CD14-positive monocyte (primary cell): ENCODE measurements at regions not wholly inside any gene's neighbourhood (a gene's known extent, or its start where the extent isn't known, plus 50 kb on each side); places are given as distances from the start of the nearest gene placed in this dataset.

ENCODE experiments used
- DNase-seq, 3 donors: peaks; one replicate each; pipeline ENCODE4 v3.0.0-alpha.2; 2011 to 2022
- H2AFZ ChIP-seq: 2 replicates; pipeline ENCODE4 v1.6.0; 2012; ENCODE audit warnings: mild to moderate bottlenecking, low read depth, low read length, inconsistent platforms; ENCODE audit not compliant: insufficient read depth, poor library complexity, severe bottlenecking
- H3K27ac ChIP-seq, 2 donors: 1 replicate in 1 of 2; 2 replicates in 1 of 2; pipeline ENCODE4 v1.5.1; 2012 to 2013; ENCODE audit warnings: low read length in 2 of 2, control low read depth in 1 of 2, inconsistent platforms in 1 of 2, low read depth in 1 of 2, mild to moderate bottlenecking in 1 of 2
- H3K27me3 ChIP-seq, 2 donors: one replicate each; pipeline versions ENCODE4 v1.6.0 to v1.6.1; 2011 to 2013; ENCODE audit warnings: low read length in 2 of 2; ENCODE audit not compliant: control insufficient read depth in 2 of 2, insufficient read depth in 2 of 2
- H3K36me3 ChIP-seq, 2 donors: replicated peaks in 1 of 2; 1 replicate in 1 of 2; 2 replicates in 1 of 2; pipeline versions ENCODE4 v1.5.1 to v1.6.1; 2012 to 2013; ENCODE audit warnings: low read length in 2 of 2, control low read depth in 1 of 2, inconsistent platforms in 1 of 2, mild to moderate bottlenecking in 1 of 2; ENCODE audit not compliant: insufficient read depth in 2 of 2, control insufficient read depth in 1 of 2
- H3K4me1 ChIP-seq, 2 donors: 1 replicate in 1 of 2; 2 replicates in 1 of 2; pipeline versions ENCODE4 v1.5.1 to v1.6.1; 2012 to 2013; ENCODE audit warnings: low read length in 2 of 2, control low read depth in 1 of 2, inconsistent platforms in 1 of 2, mild to moderate bottlenecking in 1 of 2, moderate library complexity in 1 of 2; ENCODE audit not compliant: insufficient read depth in 2 of 2, control insufficient read depth in 1 of 2
- H3K4me2 ChIP-seq: replicated peaks from 2 replicates; pipeline ENCODE3; 2012; ENCODE audit warnings: low read length, moderate library complexity, mild to moderate bottlenecking; ENCODE audit not compliant: poor library complexity, severe bottlenecking; ENCODE audit errors: extremely low read depth
- H3K4me3 ChIP-seq, 3 experiments: fragments of 200-600 bp in 1 of 3; sonication (generic) in 1 of 3; replicated peaks in 1 of 3; 1 replicate in 2 of 3; 2 replicates in 1 of 3; pipeline ENCODE4 v1.5.1; 2011 to 2013; ENCODE audit warnings: low read length in 3 of 3, mild to moderate bottlenecking in 3 of 3, control low read depth in 2 of 3, low read depth in 2 of 3, inconsistent platforms in 1 of 3, moderate library complexity in 1 of 3
- H3K79me2 ChIP-seq: 2 replicates; pipeline ENCODE4 v1.6.0; 2012; ENCODE audit warnings: mild to moderate bottlenecking, control low read depth, inconsistent platforms, low read length, moderate library complexity; ENCODE audit not compliant: insufficient read depth
- H3K9ac ChIP-seq: 2 replicates; pipeline ENCODE4 v1.6.0; 2017; ENCODE audit warnings: low read length, mild to moderate bottlenecking; ENCODE audit not compliant: insufficient read depth, poor library complexity, severe bottlenecking
- H3K9me3 ChIP-seq, 2 donors: replicated peaks in 1 of 2; 1 replicate in 1 of 2; 2 replicates in 1 of 2; pipeline versions ENCODE4 v1.5.1 to v1.6.1; 2012 to 2013; ENCODE audit warnings: low read length in 2 of 2, control low read depth in 1 of 2; ENCODE audit not compliant: control insufficient read depth in 1 of 2, insufficient read depth in 1 of 2
- H4K20me1 ChIP-seq: 2 replicates; pipeline ENCODE4 v1.6.0; 2012; ENCODE audit warnings: mild to moderate bottlenecking, low read length, control low read depth, moderate library complexity; ENCODE audit not compliant: insufficient read depth
- H3K27ac Mint-ChIP-seq, 7 donors: one replicate each; pipeline ENCODE4 v1.8.0; 2020; ENCODE audit warnings: mild to moderate bottlenecking in 7 of 7, mixed read lengths in 7 of 7, moderate library complexity in 6 of 7, inconsistent platforms in 2 of 7
- H3K27me3 Mint-ChIP-seq, 3 donors: one replicate each; pipeline ENCODE4 v1.8.0; 2021 to 2022; ENCODE audit warnings: low read depth in 3 of 3, mild to moderate bottlenecking in 3 of 3, mixed read lengths in 3 of 3, moderate library complexity in 3 of 3, inconsistent platforms in 1 of 3
- H3K36me3 Mint-ChIP-seq, 2 donors: one replicate each; pipeline ENCODE4 v1.8.0; 2020; ENCODE audit warnings: mixed read lengths in 2 of 2, inconsistent platforms in 1 of 2, mild to moderate bottlenecking in 1 of 2
- H3K4me1 Mint-ChIP-seq: one replicate; pipeline ENCODE4 v1.8.0; 2020; ENCODE audit warnings: mild to moderate bottlenecking, mixed read lengths
- H3K4me3 Mint-ChIP-seq, 2 donors: one replicate each; pipeline ENCODE4 v1.8.0; 2020; ENCODE audit warnings: mild to moderate bottlenecking in 2 of 2, mixed read lengths in 2 of 2, moderate library complexity in 1 of 2
- H3K9me3 Mint-ChIP-seq, 7 donors: one replicate each; pipeline ENCODE4 v1.8.0; 2020 to 2022; ENCODE audit warnings: mixed read lengths in 7 of 7, mild to moderate bottlenecking in 6 of 7, moderate library complexity in 6 of 7, inconsistent platforms in 2 of 7
- WGBS: methylation state at CpG from one replicate; pipeline ENCODE4 v1.1.5; 2013; ENCODE audit warnings: missing lambda C conversion rate; ENCODE audit not compliant: insufficient coverage; 5-methylcytosine and 5-hydroxymethylcytosine counted together
- intact Hi-C, 2 donors: fragments of 100-400 bp; cut with micrococcal nuclease; formaldehyde crosslinking; loops; one replicate each; pipeline versions ENCODE4 v1.15.0 to v1.15.1; 2023
- TF ChIP-seq, protein P1 (sequence below): fragments of 200-600 bp; IDR thresholded peaks from one replicate; pipeline ENCODE4 v1.8.0; 2022; ENCODE audit warnings: antibody characterized with exemption, mild to moderate bottlenecking

GRCh38 chr5:4513381-4513780 is 626.7 kb upstream of the ADAMTS16 start:
- Histone ChIP-seq H3K4me1 (no peaks in the 10 kb centered on the region), H4K20me1 (no peaks in the 10 kb centered on the region), H3K27me3 (no peaks in the 10 kb centered on the region), H3K9me3 (no peaks in the 10 kb centered on the region), H3K36me3 (no peaks in the 10 kb centered on the region), H3K9ac (no peak overlapping the region), H3K4me3 (no peak overlapping the region), H3K79me2 (no peaks in the 10 kb centered on the region), H3K27ac (no peak overlapping the region), H3K4me2 (no peak overlapping the region), H2AFZ (no peak overlapping the region)
- intact Hi-C loops = no loop called here
- 27% methylated on average over 2 of the region's 4 CpGs for WGBS
- Mint-ChIP-seq H3K27me3 (peaks cover 3% of the 10 kb centered on the region in 3 donors), H3K4me1 (no peaks in the 10 kb centered on the region), H3K27ac (no peak overlapping the region), H3K9me3 (no peaks in the 10 kb centered on the region), H3K36me3 (no peaks in the 10 kb centered on the region), H3K4me3 (no peak overlapping the region)
- no peak for DNase-seq
- TF ChIP-seq, protein P1, sequence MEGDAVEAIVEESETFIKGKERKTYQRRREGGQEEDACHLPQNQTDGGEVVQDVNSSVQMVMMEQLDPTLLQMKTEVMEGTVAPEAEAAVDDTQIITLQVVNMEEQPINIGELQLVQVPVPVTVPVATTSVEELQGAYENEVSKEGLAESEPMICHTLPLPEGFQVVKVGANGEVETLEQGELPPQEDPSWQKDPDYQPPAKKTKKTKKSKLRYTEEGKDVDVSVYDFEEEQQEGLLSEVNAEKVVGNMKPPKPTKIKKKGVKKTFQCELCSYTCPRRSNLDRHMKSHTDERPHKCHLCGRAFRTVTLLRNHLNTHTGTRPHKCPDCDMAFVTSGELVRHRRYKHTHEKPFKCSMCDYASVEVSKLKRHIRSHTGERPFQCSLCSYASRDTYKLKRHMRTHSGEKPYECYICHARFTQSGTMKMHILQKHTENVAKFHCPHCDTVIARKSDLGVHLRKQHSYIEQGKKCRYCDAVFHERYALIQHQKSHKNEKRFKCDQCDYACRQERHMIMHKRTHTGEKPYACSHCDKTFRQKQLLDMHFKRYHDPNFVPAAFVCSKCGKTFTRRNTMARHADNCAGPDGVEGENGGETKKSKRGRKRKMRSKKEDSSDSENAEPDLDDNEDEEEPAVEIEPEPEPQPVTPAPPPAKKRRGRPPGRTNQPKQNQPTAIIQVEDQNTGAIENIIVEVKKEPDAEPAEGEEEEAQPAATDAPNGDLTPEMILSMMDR = no peak

- Histone ChIP-seq H3K9ac (no peak overlapping the region), H4K20me1 (no peaks in the 10 kb centered on the region), H3K36me3 (no peaks in the 10 kb centered on the region), H3K79me2 (no peaks in the 10 kb centered on the region), H3K9me3 (no peaks in the 10 kb centered on the region), H3K4me1 (no peaks in the 10 kb centered on the region), H3K27ac (no peak overlapping the region), H3K4me3 (no peak overlapping the region), H3K4me2 (no peak overlapping the region), H2AFZ (no peak overlapping the region), H3K27me3 (no peaks in the 10 kb centered on the region)
- TF ChIP-seq, protein P1 = no peak
- H3K27ac Mint-ChIP-seq = no peak overlapping the region
- intact Hi-C loops = no loop called here
- no peaks in the 10 kb centered on the region for H3K36me3 Mint-ChIP-seq
- H3K9me3 Mint-ChIP-seq = no peaks in the 10 kb centered on the region
- no CpG with 5 or more reads among the region's 8 CpGs for WGBS
- H3K4me3 Mint-ChIP-seq = no peak overlapping the region
- no peak for DNase-seq
- no peaks in the 10 kb centered on the region for H3K4me1 Mint-ChIP-seq
- H3K27me3 Mint-ChIP-seq = peaks cover 3% of the 10 kb centered on the region in 3 donors
These were observed 626.0 kb upstream of the ADAMTS16 start for GRCh38 chr5:4514067-4514648.
